Astrocyte of the cerebellum (primary cell): ENCODE measurements at regions not wholly inside any gene's neighbourhood (a gene's known extent, or its start where the extent isn't known, plus 50 kb on each side); places are given as distances from the start of the nearest gene placed in this dataset.

Experiments
- DNase-seq: peaks from one replicate; pipeline ENCODE4 v3.0.0-alpha.2; 2011; ENCODE audit warnings: low read depth
- H3K4me3 ChIP-seq: 2 replicates; pipeline ENCODE4 v1.5.1; 2011; ENCODE audit warnings: mild to moderate bottlenecking, low read depth, low read length, moderate library complexity
- CTCF ChIP-seq: IDR thresholded peaks from 2 replicates; pipeline ENCODE4 v1.5.1; 2012; ENCODE audit warnings: low read length, low read depth, moderate library complexity, mild to moderate bottlenecking; ENCODE audit errors: missing control alignments
- in situ Hi-C: cut with HindIII; loops from 2 replicates; pipeline ENCODE4 v1.10.0; 2017; ENCODE audit warnings: low sequenced_read_pairs

DNA sequence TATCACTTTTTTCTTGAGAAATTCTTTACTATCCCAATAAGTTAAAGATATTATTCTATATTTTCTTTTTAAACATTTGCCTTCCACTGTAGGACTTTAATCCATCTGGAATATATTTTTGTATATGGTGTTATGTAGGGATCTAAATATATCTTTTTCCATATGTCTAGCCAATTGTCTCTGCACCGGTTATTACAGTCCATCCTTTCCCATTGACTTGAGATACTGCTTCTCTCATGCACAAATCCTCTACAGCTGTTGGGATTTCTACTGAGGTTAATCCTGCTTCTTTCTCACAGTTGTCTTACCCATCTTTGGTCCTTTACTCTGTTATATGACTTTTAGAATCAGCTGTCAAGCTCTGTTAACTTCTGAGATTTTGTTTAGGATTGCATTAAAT, 483.8 kb upstream of the CDH4 start:
- TF ChIP-seq CTCF = no peak
- no peak overlapping the region for H3K4me3 ChIP-seq
- DNase-seq = no peak
- in situ Hi-C loops = no loop called here

DNA sequence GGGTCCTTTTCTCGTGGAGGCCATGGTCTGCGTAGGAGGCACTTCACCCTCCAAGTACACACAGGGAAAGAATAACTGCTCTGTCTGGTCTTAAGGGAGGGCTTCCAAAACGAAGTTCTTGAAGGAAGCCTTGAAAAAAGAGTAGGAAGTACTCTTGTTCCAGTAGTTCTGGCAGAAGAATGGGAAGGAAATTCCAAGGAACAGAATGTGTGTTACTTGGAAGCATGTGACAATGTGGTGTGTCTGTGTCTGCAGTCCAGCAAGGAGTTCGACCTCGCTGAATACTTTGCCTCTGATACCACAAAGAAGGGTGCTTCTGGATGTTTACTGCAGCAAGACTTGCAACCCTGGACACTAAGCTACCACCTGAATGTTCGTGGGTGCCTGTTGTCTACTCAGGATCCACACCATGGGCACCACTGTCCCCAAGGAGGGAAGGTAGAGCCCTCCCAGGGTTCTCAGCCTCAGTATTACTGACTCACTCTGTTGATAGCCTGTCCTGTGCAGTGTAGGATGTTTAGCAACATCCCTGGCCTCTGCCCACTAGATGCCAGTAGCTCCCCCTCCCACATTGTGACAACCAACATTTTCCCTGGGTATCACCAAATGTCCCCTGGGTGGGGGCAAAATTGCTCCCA, 471.6 kb upstream of the CDH4 start:
- H3K4me3 ChIP-seq = no peak overlapping the region
- DNase-seq = no peak
- in situ Hi-C loops = no loop called here
- no peak for TF ChIP-seq CTCF

DNA sequence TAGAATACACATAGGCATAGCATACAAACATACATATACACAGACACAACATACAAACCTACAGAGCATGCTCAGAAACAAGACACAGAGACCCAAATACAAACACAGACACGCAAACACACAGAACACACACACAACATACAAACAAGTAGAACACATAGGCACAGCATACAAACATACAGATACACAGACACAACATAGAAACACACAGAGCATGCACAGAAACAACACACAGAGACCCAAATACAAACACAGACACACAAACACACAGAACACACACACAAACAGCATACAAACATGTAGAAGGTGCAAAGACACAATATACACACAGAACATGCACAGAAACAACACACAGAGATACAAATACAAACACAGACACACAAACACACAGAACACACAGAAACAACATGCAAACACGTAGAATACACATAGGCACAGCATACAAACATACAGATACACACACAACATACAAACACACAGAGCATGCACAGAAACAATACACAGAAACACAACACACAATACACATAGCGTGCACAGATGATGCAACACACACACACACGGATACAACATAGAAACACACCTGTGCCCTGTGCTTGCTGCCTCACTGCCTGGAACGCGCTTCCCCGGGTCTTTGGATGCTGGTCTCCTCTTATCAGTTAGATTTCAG, 469.0 kb upstream of the CDH4 start:
- in situ Hi-C loops = no loop called here
- no peak overlapping the region for H3K4me3 ChIP-seq

GRCh38 chr20:60785301-60785700, 466.8 kb upstream of the CDH4 start:
- no peak for DNase-seq
- in situ Hi-C loops = no loop called here
- H3K4me3 ChIP-seq = no peak overlapping the region
- TF ChIP-seq CTCF = no peak

More for the DNA sequence above, 469.0 kb upstream of the CDH4 start:
- DNase-seq = no peak
- no peak for TF ChIP-seq CTCF

DNA sequence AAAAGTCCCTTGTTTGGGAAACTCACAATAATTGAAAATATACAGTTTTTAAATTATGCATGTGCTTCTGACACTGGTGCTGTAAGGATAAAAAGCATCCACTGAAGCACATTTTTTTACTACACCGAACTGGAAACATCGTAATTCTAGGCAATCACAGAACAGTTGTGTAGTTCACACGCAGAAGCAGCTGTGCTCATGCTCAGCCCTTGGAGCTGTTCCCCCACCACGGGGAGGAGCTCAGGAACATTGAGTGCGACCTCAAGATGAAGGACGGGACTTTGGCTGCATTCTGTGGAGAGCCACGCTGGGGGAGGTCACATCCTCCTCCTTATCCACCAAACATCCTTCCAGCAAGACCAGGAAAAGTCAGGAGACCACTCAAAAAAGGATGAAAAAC, 466.3 kb upstream of the CDH4 start:
- no peak for DNase-seq
- H3K4me3 ChIP-seq = no peak overlapping the region
- no peak for TF ChIP-seq CTCF
- in situ Hi-C loops = no loop called here

DNA sequence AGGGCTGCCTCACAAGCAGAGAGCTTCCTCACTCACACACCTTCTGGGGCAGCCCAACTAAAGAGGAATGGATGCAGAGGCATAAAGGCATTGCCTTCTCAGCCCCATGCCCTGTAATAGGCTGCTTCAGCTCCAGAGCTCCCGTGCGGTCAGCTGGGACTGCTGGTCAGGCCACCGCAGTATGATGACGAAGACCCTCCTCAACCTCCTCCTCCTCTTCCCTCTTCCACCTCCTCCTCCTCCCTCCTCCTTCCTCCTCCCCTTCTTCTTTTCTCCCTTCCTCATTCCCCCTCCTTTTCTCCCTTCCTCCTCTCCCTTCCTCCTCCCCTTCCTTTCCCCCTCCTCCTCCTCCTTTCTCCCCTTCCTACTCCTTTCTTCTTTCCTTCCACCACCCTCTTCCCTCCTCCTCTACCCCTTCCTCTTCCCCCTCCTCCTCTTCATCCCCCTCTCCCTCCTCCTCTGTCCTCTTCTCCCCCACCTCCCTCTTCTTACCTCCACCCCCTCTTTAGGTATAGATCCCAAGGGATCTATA, 465.3 kb upstream of the CDH4 start:
- no peak for DNase-seq
- H3K4me3 ChIP-seq = no peak overlapping the region
- TF ChIP-seq CTCF = no peak
- in situ Hi-C loops = no loop called here
